AG04449 (cell line): ENCODE measurements at regions not wholly inside any gene's neighbourhood (a gene's known extent, or its start where the extent isn't known, plus 50 kb on each side); places are given as distances from the start of the nearest gene placed in this dataset.

ENCODE experiments used
- CTCF ChIA-PET: fragments of 350-600 bp; formaldehyde crosslinking; extraction: SDS; loops from one replicate; lab custom pipeline; 2021; ENCODE audit warnings: antibody characterized with exemption; lab: Yijun Ruan, JAX
- POLR2A ChIA-PET: fragments of 400-600, 350-600 bp; formaldehyde crosslinking; extraction: SDS; loops from one replicate; lab custom pipeline; 2020; ENCODE audit warnings: antibody characterized with exemption, inconsistent platforms; lab: Yijun Ruan, JAX
- DNase-seq: peaks from one replicate; pipeline ENCODE4 v3.0.0-alpha.2; 2010; ENCODE audit warnings: low read depth, low spot score
- H3K4me3 ChIP-seq: 2 replicates; pipeline ENCODE4 v1.5.1; 2011; ENCODE audit warnings: low read depth, mild to moderate bottlenecking, control low read depth, low read length
- TF ChIP-seq, protein P1 (sequence below): IDR thresholded peaks from one replicate; pipeline ENCODE4 v1.5.1; 2011; ENCODE audit warnings: mild to moderate bottlenecking, moderate library complexity, low read length, control low read depth, inconsistent platforms; ENCODE audit not compliant: insufficient read depth; ENCODE audit errors: missing control alignments

DNA sequence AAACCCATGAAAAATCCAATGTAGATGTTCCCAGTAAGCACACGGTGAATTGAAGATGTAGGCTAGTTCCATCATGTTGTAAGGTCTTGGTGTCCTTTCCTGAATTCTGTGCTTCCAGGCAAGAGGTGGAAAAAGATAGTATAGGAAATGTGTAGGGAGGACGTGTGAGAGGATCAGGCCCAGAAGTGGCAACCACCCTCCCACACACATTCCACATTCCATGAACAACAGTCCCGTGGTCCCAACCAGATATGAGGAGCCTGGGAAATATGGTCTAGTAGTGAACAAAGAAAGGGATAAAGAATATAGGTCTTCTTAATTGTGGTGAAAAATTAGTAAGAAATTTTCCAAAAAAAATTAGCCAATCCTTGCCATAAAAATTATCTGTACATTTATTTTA, 1254.2 kb upstream of the SLC10A2 start:
- no peak overlapping the region for H3K4me3 ChIP-seq
- CTCF ChIA-PET, result no interaction called here
- POLR2A ChIA-PET, result no interaction called here
- TF ChIP-seq, protein P1, sequence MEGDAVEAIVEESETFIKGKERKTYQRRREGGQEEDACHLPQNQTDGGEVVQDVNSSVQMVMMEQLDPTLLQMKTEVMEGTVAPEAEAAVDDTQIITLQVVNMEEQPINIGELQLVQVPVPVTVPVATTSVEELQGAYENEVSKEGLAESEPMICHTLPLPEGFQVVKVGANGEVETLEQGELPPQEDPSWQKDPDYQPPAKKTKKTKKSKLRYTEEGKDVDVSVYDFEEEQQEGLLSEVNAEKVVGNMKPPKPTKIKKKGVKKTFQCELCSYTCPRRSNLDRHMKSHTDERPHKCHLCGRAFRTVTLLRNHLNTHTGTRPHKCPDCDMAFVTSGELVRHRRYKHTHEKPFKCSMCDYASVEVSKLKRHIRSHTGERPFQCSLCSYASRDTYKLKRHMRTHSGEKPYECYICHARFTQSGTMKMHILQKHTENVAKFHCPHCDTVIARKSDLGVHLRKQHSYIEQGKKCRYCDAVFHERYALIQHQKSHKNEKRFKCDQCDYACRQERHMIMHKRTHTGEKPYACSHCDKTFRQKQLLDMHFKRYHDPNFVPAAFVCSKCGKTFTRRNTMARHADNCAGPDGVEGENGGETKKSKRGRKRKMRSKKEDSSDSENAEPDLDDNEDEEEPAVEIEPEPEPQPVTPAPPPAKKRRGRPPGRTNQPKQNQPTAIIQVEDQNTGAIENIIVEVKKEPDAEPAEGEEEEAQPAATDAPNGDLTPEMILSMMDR, result no peak
- no peak for DNase-seq

DNA sequence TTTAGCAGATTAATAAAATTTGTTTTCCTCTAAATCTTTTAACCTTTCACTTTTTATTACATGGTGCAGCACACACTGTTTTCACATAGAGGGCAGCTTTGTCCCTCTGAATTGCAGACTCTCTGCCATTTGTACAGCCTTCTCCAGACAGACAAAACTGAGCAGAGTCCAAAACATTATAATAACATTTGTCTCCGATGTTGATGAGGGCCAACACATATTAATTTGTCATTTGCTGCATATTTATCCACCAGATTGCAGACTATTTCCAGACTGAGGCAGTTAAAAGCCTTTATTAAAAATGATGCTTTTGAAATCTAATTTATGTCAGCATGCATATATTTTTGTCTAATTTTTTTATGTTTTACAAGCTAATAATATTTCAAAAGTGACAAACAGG, 1251.9 kb upstream of the SLC10A2 start:
- TF ChIP-seq, protein P1, result peak; percentile 6
- no peak for DNase-seq
- POLR2A ChIA-PET, result no interaction called here
- no peak overlapping the region for H3K4me3 ChIP-seq
- CTCF ChIA-PET, result interaction anchor here (0.6 kb wide), 1 partner anchor 253 kb away, joined by 3 read pairs; no protein-coding TSS in a partner anchor

DNA sequence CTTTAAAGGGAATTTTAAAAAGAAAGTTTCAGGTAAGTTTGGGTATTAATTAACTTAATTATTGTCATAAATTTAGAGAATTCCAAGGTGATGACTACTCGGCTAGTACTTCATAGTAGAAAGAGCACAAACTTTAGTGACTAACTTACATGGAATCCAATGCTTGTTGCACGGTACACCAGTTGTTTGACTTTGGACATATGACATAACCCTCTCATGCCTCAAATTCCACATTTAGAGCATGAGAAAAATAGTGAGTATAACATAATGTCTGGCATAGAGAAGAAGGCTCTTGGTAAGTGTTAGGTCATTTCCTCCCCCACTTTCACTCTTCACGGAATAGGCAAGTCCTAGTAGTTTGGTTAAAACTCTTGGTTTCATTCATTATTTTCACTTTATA, 1249.4 kb upstream of the SLC10A2 start:
- TF ChIP-seq, protein P1, result no peak
- CTCF ChIA-PET, result no interaction called here

DNA sequence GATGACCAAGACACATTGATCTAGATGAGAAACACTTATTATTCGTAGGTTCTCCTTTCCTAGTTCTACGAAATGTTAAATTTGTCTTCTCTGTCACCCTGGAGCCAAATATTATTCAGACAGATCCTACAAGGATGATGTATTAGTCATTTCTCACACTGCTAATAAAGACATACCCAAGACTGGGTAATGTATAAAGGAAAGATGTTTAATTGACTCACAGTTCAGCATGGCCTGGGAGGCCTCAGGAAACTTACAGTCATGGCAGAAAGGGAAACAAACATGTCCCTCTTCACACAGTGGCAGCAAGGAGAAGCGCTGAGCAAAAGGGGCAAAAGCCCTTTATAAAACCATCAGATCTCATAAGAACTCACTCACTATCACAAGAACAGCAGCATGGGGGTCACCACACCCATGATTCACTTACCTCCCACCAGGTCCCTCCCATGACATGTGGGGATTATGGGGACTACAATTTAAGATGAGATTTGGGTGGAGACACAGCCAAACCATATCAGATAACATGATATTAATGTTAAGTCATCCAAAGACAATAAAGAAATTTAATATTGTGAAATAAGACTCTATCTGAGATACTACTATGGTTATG, 1248.8 kb upstream of the SLC10A2 start:
- CTCF ChIA-PET, result no interaction called here
- H3K4me3 ChIP-seq, result no peak overlapping the region
- DNase-seq, result no peak
- POLR2A ChIA-PET, result no interaction called here
- TF ChIP-seq, protein P1, result no peak

More for the DNA sequence above, 1249.4 kb upstream of the SLC10A2 start:
- no peak overlapping the region for H3K4me3 ChIP-seq
- POLR2A ChIA-PET, result no interaction called here
- DNase-seq, result peak; percentile 74

DNA sequence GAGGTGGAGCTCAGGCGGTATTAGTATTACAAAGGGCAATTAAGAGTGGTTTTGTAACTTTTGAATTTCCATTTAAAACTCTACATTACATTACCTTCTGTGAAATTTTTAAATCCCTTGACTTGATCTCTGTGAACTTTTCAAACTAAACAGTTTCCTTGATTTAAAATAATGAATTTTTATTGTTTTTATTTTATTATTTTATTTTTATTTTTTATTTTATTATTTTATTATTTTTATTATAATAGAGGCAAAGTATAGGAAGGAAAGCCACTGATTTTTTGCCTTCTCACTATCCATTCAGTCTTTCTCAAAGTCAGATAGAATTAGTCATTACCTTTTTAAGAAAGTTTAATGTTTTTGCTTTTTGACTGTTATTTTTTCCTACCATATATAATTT, 1248.1 kb upstream of the SLC10A2 start:
- ChIA-PET POLR2A (no interaction called here), CTCF (no interaction called here)
- TF ChIP-seq, protein P1, result no peak
- H3K4me3 ChIP-seq, result no peak overlapping the region
- DNase-seq, result no peak

DNA sequence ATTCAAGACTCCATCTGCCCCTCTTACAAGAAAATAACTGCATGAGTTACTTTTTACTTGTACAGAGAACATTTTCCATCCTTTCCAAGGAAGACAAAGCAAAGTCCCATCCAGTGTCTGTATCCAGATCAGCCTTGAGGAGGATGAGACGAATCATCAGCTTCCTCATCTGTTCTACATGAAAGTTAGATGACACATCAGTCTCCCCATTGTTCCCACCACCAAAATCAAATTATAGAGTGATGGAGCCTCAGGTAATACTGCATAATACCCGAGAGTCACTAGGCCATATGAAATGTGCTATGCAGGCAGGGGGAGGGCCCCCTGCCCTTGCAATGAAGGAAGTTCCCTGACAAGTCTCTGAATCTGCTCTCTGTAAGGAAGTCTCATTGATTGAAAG, 1244.6 kb upstream of the SLC10A2 start:
- CTCF ChIA-PET, result no interaction called here
- POLR2A ChIA-PET, result no interaction called here
- H3K4me3 ChIP-seq, result no peak overlapping the region
- DNase-seq, result no peak
- TF ChIP-seq, protein P1, result no peak
